ENCODE measurements at regions not wholly inside any gene's neighbourhood (a gene's known extent, or its start where the extent isn't known, plus 50 kb on each side); places are given as distances from the start of the nearest gene placed in this dataset.

DNA sequence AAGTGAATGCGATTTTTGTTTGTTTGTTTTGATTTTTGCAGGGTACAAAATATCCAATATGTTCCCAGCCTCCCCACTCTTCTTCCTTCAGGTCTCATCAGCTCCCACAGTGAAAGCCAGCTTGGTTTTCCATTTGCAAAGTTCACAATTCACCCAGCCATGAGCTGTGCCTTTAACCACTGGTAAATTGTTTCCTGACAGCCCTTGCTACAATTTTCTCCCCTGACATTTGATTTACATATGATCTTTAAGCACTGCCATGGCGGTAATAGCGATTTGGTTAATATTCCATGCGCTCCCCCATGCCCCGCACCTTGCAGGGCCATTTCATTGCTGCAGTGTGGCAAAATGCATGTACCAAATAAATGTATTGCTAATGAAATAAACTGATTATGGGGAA is 385.9 kb downstream of the MIAT start:
- Histone ChIP-seq H3K27me3 (replicated peaks; ENCODE audit: insufficient read depth, low read depth, low read length, poor library complexity) (no peaks in the 10 kb centered on the region), H3K4me1 (ENCODE audit: insufficient read depth, low read length, poor library complexity, severe bottlenecking) (peaks cover 13% of the 10 kb centered on the region), H3K9me3 (ENCODE audit: low read depth, low read length, poor library complexity, severe bottlenecking) (peaks cover 4% of the 10 kb centered on the region), H3K4me3 (ENCODE audit: low read depth, low read length, poor library complexity, severe bottlenecking) (no peak overlapping the region), H3K27ac (ENCODE audit: low read depth, low read length, poor library complexity, severe bottlenecking) (no peak overlapping the region), H3K36me3 (ENCODE audit: insufficient read depth, low read length, poor library complexity, severe bottlenecking) (no peaks in the 10 kb centered on the region)
- DNase-seq (ENCODE audit: low spot score) = no peak
- BruUV-seq (replicated peaks) = no TSS peak
- intact Hi-C loops (cut with micrococcal nuclease; ENCODE audit: unreplicated experiment) = no loop called here
- TF ChIP-seq EZH2 (IDR thresholded peaks at IDR 0.05; ENCODE audit: borderline replicate concordance, low read depth, low read length, poor library complexity, severe bottlenecking) = no peak
- TF ChIP-seq, protein P1, sequence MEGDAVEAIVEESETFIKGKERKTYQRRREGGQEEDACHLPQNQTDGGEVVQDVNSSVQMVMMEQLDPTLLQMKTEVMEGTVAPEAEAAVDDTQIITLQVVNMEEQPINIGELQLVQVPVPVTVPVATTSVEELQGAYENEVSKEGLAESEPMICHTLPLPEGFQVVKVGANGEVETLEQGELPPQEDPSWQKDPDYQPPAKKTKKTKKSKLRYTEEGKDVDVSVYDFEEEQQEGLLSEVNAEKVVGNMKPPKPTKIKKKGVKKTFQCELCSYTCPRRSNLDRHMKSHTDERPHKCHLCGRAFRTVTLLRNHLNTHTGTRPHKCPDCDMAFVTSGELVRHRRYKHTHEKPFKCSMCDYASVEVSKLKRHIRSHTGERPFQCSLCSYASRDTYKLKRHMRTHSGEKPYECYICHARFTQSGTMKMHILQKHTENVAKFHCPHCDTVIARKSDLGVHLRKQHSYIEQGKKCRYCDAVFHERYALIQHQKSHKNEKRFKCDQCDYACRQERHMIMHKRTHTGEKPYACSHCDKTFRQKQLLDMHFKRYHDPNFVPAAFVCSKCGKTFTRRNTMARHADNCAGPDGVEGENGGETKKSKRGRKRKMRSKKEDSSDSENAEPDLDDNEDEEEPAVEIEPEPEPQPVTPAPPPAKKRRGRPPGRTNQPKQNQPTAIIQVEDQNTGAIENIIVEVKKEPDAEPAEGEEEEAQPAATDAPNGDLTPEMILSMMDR (conservative IDR thresholded peaks at IDR 0.05; ENCODE audit: low read depth, low read length) = no peak
- ChIA-PET CTCF (no interaction called here), POLR2A (ENCODE audit: low non-redundant PET) (no interaction called here)

DNA sequence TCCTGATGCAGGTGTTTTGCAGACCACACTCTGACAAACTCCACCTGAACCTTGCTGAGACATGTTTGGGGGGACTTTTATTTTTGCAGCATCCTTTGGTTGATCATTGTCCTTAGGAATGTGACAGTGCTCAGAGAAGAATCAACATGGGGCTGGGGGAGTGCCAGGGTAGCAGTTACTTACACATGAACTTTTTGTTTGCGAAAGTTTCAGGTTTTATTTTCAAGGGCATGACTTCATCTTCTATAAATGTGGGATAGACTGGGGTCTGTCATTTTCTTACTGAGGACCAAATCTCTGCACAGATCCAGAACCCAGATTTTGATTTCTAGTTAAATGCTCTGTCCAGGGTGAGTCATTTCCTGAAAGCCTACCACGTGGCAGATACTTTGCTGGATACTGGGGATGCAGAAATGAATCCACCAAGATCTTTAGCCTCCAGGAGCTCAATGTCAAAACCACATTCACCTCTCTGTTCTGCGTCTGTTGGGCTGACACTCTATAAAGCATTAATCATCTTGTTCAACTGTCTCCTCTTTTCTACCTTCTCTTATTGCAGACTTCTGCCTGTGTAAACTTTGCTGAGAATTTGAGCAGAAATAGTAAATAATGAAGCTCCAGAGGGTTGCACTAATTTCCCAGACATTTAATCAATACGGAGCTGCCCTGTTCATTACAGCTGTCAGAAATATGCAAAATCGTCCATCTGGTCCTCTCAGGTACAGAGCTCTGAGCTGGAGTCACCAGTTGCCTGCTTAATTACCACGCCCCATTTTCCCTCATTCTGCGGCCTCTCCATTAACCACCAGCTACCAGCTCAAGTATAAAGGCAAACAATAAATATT is 387.9 kb downstream of the MIAT start:
- peaks cover 13% of the 10 kb centered on the region for H3K4me1 ChIP-seq (ENCODE audit: insufficient read depth, low read length, poor library complexity, severe bottlenecking)

DNA sequence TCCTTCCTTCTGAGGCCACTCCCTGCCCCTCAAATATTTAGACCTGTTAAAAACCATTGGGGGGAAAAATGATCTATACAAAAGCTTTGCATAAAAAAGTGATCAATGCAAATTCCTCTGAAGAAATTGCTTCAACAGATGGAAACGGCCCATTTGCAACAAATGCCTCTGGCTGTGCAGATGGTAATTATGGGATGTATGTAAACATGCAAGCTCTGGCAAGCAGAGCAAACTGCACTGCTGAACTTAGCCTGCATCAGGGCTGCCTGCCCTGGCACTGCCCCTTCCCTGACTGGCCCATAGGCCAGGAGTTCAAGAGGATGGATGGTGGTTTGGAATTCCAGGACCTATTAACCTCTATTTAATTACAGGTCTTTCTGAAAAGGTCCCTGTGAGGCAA is 388.7 kb downstream of the MIAT start:
- CTCF ChIA-PET = no interaction called here
- Histone ChIP-seq H3K36me3 (ENCODE audit: insufficient read depth, low read length, poor library complexity, severe bottlenecking) (no peaks in the 10 kb centered on the region), H3K27ac (ENCODE audit: low read depth, low read length, poor library complexity, severe bottlenecking) (no peak overlapping the region), H3K4me1 (ENCODE audit: insufficient read depth, low read length, poor library complexity, severe bottlenecking) (peaks cover 13% of the 10 kb centered on the region), H3K27me3 (replicated peaks; ENCODE audit: insufficient read depth, low read depth, low read length, poor library complexity) (no peaks in the 10 kb centered on the region), H3K4me3 (ENCODE audit: low read depth, low read length, poor library complexity, severe bottlenecking) (no peak overlapping the region), H3K9me3 (ENCODE audit: low read depth, low read length, poor library complexity, severe bottlenecking) (peaks cover 4% of the 10 kb centered on the region)
- POLR2A ChIA-PET (ENCODE audit: low non-redundant PET) = no interaction called here
- no peak for DNase-seq (ENCODE audit: low spot score)
- TF ChIP-seq, protein P1 (conservative IDR thresholded peaks at IDR 0.05; ENCODE audit: low read depth, low read length) = no peak
- no peak for TF ChIP-seq EZH2 (IDR thresholded peaks at IDR 0.05; ENCODE audit: borderline replicate concordance, low read depth, low read length, poor library complexity, severe bottlenecking)
- intact Hi-C loops (cut with micrococcal nuclease; ENCODE audit: unreplicated experiment) = no loop called here
- BruUV-seq (replicated peaks) = no TSS peak

More for the DNA sequence above, 387.9 kb downstream of the MIAT start:
- H3K27me3 ChIP-seq (replicated peaks; ENCODE audit: insufficient read depth, low read depth, low read length, poor library complexity) = no peaks in the 10 kb centered on the region
- H3K27ac ChIP-seq (ENCODE audit: low read depth, low read length, poor library complexity, severe bottlenecking) = no peak overlapping the region
- peak; percentile 73 for DNase-seq (ENCODE audit: low spot score)
- H3K9me3 ChIP-seq (ENCODE audit: low read depth, low read length, poor library complexity, severe bottlenecking) = peaks cover 4% of the 10 kb centered on the region
- intact Hi-C loops (cut with micrococcal nuclease; ENCODE audit: unreplicated experiment) = no loop called here
- CTCF ChIA-PET = no interaction called here
- no peak for TF ChIP-seq EZH2 (IDR thresholded peaks at IDR 0.05; ENCODE audit: borderline replicate concordance, low read depth, low read length, poor library complexity, severe bottlenecking)
- TF ChIP-seq, protein P1 (conservative IDR thresholded peaks at IDR 0.05; ENCODE audit: low read depth, low read length) = no peak
- POLR2A ChIA-PET (ENCODE audit: low non-redundant PET) = no interaction called here
- no TSS peak for BruUV-seq (replicated peaks)
- H3K4me3 ChIP-seq (ENCODE audit: low read depth, low read length, poor library complexity, severe bottlenecking) = no peak overlapping the region
- no peaks in the 10 kb centered on the region for H3K36me3 ChIP-seq (ENCODE audit: insufficient read depth, low read length, poor library complexity, severe bottlenecking)

All from A673 (cell line).